ENCODE measurements at regions not wholly inside any gene's neighbourhood (a gene's known extent, or its start where the extent isn't known, plus 50 kb on each side); places are given as distances from the start of the nearest gene placed in this dataset.

GRCh38 chr9:80937645-80938044 lies 751.7 kb downstream of the TLE1 start:
- no peaks in the 10 kb centered on the region for H3K79me2 ChIP-seq (ENCODE audit: low read length)
- H3K4me2 ChIP-seq (ENCODE audit: low read depth, low read length) = no peak overlapping the region
- no peak overlapping the region for H3K27ac ChIP-seq (ENCODE audit: low read length)
- TF ChIP-seq EZH2 (optimal IDR thresholded peaks at IDR 0.05; ENCODE audit: low read depth, low read length) (no peak), CTCF (IDR thresholded peaks at IDR 0.05; ENCODE audit: low read length) (no peak), EZH2phosphoT487 (IDR thresholded peaks at IDR 0.05; ENCODE audit: low read length) (no peak)
- H2AFZ ChIP-seq (ENCODE audit: low read length) = no peak overlapping the region
- H3K4me1 ChIP-seq (ENCODE audit: low read length) = no peaks in the 10 kb centered on the region
- no peaks in the 10 kb centered on the region for H3K9me3 ChIP-seq (replicated peaks; ENCODE audit: insufficient read depth, low read length)
- H3K9me2 ChIP-seq (replicated peaks; ENCODE audit: insufficient read depth, low read length) = no peaks in the 10 kb centered on the region
- no peak overlapping the region for H3K9ac ChIP-seq (ENCODE audit: low read length)
- H4K20me1 ChIP-seq (ENCODE audit: insufficient read depth, low read length) = no peaks in the 10 kb centered on the region
- no peak for DNase-seq
- H3K27me3 ChIP-seq (replicated peaks; ENCODE audit: insufficient read depth, low read length) = no peaks in the 10 kb centered on the region
- no peak overlapping the region for H3K4me3 ChIP-seq (ENCODE audit: low read length)
- no peaks in the 10 kb centered on the region for H3K36me3 ChIP-seq (replicated peaks; ENCODE audit: insufficient read depth, low read length)
- no peaks in the 10 kb centered on the region for H3F3A ChIP-seq (ENCODE audit: insufficient read depth, low read length)

GRCh38 chr9:80934095-80934494 lies 755.3 kb downstream of the TLE1 start:
- H2AFZ ChIP-seq (ENCODE audit: low read length) = no peak overlapping the region
- DNase-seq = no peak
- no peak overlapping the region for H3K4me3 ChIP-seq (ENCODE audit: low read length)
- TF ChIP-seq EZH2phosphoT487 (IDR thresholded peaks at IDR 0.05; ENCODE audit: low read length) (no peak), CTCF (IDR thresholded peaks at IDR 0.05; ENCODE audit: low read length) (no peak)
- H3K4me2 ChIP-seq (ENCODE audit: low read depth, low read length) = no peak overlapping the region
- H3K4me1 ChIP-seq (ENCODE audit: low read length) = no peaks in the 10 kb centered on the region
- no peak overlapping the region for H3K27ac ChIP-seq (ENCODE audit: low read length)
- H3K9ac ChIP-seq (ENCODE audit: low read length) = no peak overlapping the region
- H3K9me2 ChIP-seq (replicated peaks; ENCODE audit: insufficient read depth, low read length) = no peaks in the 10 kb centered on the region
- H3K36me3 ChIP-seq (replicated peaks; ENCODE audit: insufficient read depth, low read length) = no peaks in the 10 kb centered on the region
- H3K79me2 ChIP-seq (ENCODE audit: low read length) = no peaks in the 10 kb centered on the region
- H3K27me3 ChIP-seq (replicated peaks; ENCODE audit: insufficient read depth, low read length) = no peaks in the 10 kb centered on the region
- H4K20me1 ChIP-seq (ENCODE audit: insufficient read depth, low read length) = no peaks in the 10 kb centered on the region
- H3F3A ChIP-seq (ENCODE audit: insufficient read depth, low read length) = no peaks in the 10 kb centered on the region
- H3K9me3 ChIP-seq (replicated peaks; ENCODE audit: insufficient read depth, low read length) = no peaks in the 10 kb centered on the region

GRCh38 chr9:80932947-80933780 lies 756.2 kb downstream of the TLE1 start:
- Histone ChIP-seq H3K9ac (ENCODE audit: low read length) (no peak overlapping the region), H3K27ac (ENCODE audit: low read length) (no peak overlapping the region), H3K36me3 (replicated peaks; ENCODE audit: insufficient read depth, low read length) (no peaks in the 10 kb centered on the region), H3K27me3 (replicated peaks; ENCODE audit: insufficient read depth, low read length) (no peaks in the 10 kb centered on the region), H4K20me1 (ENCODE audit: insufficient read depth, low read length) (no peaks in the 10 kb centered on the region), H3K4me1 (ENCODE audit: low read length) (no peaks in the 10 kb centered on the region), H3K9me2 (replicated peaks; ENCODE audit: insufficient read depth, low read length) (no peaks in the 10 kb centered on the region), H3K79me2 (ENCODE audit: low read length) (no peaks in the 10 kb centered on the region), H3K4me3 (ENCODE audit: low read length) (no peak overlapping the region), H3K9me3 (replicated peaks; ENCODE audit: insufficient read depth, low read length) (no peaks in the 10 kb centered on the region), H3K4me2 (ENCODE audit: low read depth, low read length) (no peak overlapping the region), H2AFZ (ENCODE audit: low read length) (no peak overlapping the region), H3F3A (ENCODE audit: insufficient read depth, low read length) (no peaks in the 10 kb centered on the region)
- DNase-seq = no peak
- TF ChIP-seq EZH2 (optimal IDR thresholded peaks at IDR 0.05; ENCODE audit: low read depth, low read length) = no peak
- no peak for TF ChIP-seq CTCF (IDR thresholded peaks at IDR 0.05; ENCODE audit: low read length)
